DMS79 treated with DMSO at 0.1 percent for 48 hours (cell line): ENCODE measurements at regions not wholly inside any gene's neighbourhood (a gene's known extent, or its start where the extent isn't known, plus 50 kb on each side); places are given as distances from the start of the nearest gene placed in this dataset.

Experiments
- DNase-seq: peaks from one replicate; lab custom pipeline; 2025; lab: John Stamatoyannopoulos, UW

DNA sequence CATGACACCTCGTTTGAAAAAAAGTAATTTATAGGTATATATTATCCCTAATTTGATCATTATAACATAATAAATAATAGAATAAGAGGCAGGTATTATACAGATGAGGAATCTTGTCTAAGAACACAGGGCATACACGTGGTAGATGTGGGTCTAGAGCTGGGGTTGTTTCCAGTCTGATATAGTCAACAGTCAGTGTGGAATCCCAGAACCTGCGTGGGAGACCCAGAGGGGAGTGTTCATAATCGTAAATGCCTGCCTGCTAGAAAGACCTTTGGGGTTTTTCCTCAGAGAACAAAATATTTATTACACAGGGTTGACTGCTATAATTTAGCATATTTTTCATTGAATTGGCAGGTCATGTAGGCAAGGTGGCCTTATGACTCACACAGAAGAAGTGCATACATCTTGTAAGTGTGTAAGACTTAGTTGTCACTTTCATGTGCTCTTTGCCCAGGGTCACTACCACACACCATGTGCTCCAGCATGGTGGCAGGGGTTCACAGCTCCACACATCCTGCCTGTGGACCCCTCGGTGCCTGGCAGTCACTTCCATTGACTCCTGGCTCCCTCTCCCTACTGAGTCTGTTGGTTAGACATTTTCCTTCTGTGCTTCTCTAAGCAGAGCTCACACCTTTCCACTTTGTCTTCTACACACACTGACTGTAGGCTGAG lies 94.9 kb upstream of the IKZF1 start:
- no peak for DNase-seq

DNA sequence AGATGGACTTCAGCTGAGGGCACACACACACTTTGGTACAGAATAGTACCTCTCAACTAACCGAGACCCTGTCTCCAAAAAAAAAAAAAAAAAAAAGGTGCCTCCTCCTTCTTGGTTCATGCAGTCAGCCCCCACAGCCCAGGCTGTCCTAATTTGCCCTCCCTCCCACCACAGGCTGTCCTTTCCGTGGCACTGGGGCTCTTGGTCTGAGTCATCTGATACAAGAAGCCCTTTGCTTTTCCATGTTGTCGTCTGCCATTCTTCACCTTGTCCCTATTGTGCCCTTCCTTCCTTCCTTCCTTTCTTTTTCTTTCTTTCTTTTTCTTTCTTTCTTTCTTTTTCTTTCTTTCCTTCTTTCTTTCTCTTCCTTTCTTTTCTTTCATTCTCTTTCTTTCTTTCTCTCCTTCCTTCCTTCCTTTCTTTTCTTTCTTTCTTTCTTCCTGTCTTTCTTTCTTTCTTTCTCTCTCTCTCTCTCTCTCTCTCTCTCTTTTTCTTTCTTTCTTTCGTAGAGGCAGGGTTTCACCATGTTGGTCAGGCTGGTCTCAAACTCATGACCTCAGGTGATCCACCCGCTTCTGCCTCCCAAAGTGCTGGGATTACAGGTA lies 96.0 kb upstream of the IKZF1 start:
- DNase-seq, result no peak

DNA sequence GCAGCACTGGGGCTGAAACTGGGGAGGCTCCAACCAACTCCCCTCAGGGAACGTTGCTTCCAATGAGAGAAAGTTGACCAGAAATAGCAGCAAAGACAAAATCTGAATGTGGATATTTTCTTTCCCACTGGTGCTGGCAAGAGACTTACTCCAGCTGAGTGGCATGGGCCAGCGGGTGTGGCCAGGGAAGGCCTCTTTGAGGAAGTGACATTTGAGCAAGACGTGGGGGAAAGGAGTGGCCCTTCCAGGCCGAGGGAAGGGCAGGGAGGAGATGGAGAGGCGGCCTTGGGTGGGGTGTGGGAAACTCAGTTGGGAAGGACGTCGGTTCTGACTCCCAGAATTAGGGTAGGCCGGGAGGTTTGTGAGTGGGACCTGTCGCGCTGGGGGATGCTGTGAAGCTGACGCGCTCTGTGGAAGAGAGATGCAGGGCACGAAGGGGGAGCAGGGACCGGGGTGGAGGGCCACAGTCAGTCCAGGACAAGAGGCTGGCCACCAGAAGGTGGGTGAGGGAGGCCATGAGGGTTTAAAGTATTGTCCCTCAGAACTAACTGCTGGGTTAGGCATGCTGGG lies 96.7 kb upstream of the IKZF1 start:
- DNase-seq, result no peak

DNA sequence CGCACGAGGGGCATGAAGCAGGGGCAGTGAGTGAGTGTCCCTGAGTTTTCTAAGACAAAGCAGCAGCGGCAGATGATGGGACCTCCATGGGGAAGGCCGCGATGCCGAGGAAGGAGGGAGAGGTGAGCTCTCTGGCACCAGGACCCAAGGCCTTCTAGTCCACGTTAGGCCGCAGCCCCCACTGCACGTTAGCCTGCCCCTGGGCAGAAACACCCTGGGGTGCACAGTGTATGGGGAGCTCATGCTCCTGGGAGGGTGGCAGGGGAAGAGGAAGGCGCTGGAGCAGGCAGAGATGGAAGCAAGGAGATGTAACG lies 97.3 kb upstream of the IKZF1 start:
- DNase-seq, result no peak

- no peak for DNase-seq
Observed at GRCh38 chr7:50206453-50207250, 97.9 kb upstream of the IKZF1 start.

GRCh38 chr7:50205011-50205410 lies 99.5 kb upstream of the IKZF1 start:
- no peak for DNase-seq

GRCh38 chr7:50204581-50204980 lies 99.9 kb upstream of the IKZF1 start:
- DNase-seq, result no peak

GRCh38 chr7:50203521-50203920 lies 101.0 kb upstream of the IKZF1 start:
- no peak for DNase-seq

- no peak for DNase-seq
Observed at GRCh38 chr7:50202052-50202555, 102.4 kb upstream of the IKZF1 start.

DNA sequence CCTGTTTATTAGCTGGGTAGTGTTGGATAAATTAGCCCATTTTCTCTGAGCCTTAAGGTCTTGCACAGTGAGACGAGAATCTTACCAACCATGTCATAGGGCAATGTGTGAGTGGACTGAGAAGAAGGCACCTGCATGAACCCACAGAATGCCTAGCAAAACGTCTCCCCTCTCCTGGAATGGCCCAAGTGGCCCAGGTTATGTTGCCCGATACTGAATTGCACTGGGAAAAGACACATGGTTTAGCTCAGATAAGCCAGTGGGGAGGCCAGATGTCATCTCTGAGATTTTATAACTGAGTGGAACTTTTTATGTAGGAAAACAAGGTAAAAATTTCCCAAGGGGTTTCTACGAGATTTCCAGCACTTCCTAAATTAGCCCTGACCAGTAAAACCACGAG lies 104.7 kb upstream of the IKZF1 start:
- DNase-seq, result no peak

DNA sequence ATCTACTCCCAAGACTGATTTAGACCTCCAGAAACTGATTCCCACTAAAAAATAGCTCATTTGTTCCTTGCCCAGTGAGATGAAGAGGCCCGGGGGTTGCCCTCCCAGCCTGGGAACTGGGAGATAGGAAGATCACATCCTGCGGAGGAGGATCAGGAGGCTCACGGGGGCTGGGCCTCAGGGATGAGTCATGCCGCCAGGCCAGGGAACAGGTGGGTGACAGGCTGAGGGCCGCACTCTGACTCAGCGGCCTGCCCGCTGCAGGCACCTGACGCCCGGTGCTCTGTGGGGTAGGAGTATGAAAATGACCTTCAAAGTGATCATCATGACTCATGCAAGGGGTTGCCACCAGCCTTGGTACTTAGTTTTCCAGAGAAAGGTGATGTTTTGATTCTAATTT lies 104.5 kb upstream of the ZPBP start:
- DNase-seq, result no peak

- DNase-seq, result no peak
Observed at GRCh38 chr7:50196719-50197118, 103.7 kb upstream of the ZPBP start.

DNA sequence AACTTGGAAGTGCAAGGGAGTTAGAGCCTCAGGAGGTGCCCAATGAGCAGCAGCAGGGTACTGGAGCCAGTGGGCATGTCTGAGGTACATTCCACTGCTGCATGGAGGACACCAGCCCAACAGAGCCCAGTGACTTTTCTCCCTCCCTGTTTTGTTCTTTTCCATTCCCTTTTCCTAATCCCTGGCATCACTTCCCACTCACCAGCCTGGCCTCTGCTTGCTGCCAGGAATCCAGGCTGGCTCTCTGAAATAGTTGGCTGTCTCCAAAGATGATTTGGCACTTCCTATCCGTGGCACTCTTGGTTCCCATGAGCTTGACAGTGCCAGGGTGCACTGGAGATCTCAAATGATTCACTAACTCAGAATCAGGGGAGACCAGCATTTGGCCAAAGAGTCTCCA lies 97.7 kb upstream of the ZPBP start:
- no peak for DNase-seq

DNA sequence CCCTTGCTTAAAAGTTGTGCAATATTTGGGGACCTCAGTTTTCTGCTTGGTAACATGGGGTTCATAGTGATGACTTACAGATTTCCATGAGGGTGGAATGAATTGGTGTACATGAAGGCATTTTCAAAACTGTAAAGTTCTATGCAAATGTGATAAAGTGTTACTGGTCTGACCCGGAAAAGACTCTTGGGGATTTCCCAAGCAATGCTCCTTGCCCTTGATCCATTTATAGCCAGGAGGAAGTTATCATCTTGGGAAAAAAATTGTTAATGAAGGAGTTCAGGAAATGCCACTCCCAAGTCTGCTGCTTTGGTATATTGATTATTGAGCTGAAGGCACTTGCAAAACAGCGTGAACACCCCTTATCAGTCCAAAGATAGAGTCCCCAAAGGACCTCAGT lies 96.3 kb upstream of the ZPBP start:
- no peak for DNase-seq

GRCh38 chr7:50185951-50186682 lies 93.1 kb upstream of the ZPBP start:
- DNase-seq, result no peak

DNA sequence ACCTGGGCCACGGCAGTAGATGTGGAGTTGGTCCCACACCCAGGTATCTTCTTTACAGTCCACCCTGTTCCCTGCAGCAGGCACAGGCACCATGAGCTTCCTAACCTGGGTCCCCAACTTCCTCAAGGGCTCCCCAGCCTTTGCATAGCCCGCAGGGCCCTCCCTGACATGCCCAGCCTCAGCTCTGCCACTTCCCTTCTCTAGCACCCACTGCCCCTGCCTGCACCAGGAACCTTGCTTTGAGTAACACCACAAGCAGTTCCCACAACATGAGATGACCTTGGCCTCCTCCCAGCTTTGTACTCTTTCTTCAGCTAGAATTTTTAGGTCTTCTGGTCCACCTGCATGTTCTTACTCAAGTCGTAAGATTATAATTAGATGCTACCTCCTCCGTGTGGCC lies 92.2 kb upstream of the ZPBP start:
- no peak for DNase-seq

DNA sequence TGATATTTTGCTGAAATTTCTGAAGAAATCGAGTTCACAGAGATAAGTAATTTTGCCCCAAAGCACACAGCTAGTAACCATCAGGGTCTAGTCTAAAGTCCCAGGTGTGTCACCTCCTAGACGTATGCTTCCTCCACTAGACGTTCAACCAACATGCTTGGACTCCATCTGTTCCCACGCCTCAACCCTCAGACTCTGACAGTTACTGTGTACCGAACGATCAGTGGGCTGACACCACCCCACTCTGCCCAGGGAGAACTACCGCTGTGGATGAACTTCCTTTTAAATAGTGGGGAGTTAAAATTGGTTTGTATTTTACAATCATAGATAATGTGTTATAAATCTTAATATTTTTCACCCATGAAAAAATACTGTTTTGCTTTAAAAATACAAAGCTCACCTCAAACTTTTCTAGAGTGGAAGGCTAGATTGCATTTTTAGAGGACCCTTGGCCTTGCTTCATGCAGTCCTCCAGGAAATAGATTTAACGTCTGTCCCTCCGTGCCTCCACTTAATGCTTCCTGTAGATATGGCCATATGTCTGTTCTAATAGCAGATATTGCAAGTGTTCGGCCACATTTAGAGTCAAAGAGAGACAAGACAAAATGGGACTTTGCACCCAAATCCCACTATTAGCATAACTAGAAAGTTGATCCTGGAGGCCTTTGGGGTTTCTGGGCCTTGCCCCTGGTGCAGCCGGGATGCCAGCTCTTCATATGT lies 91.4 kb upstream of the ZPBP start:
- no peak for DNase-seq

DNA sequence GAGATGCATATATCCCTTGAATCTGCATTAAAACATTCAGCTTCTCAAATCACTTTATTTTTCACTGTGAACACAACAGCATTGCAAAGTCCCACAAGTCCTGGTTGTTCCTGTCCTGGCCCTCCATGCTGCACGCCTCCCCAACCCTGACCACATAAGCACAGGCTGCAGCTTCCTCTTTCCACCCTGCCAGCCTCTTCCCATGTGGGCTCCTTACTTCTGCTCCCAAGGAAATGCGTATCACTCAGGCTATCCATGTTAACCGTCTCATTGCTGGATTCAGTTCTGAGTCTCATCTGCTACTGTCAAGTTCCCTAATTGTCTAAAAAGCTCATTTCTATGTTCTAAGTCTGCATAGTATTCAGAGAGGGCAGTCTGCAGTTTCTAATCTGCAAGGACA lies 89.7 kb upstream of the ZPBP start:
- DNase-seq, result no peak

DNA sequence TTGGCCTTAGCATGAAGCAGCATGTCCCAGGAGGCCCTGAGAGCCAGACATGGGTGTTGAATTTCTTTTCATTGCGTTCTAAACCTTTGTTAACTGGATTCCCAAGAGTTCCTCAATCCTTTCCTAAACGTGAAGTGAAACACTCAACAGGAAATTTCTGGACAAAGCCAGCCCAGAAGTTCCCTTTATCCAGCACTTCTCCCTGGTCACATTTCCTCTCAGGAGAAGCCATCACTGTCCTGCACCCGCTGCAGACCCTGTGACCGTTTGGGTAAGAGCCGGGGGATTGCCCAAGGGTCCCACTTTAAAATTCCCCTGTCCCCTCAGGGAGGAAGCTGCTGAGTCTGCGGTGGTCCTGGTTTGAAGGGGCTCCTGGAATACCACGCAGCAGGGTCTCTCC lies 88.0 kb upstream of the ZPBP start:
- no peak for DNase-seq

GRCh38 chr7:50178166-50178565 lies 85.1 kb upstream of the ZPBP start:
- DNase-seq, result no peak

DNA sequence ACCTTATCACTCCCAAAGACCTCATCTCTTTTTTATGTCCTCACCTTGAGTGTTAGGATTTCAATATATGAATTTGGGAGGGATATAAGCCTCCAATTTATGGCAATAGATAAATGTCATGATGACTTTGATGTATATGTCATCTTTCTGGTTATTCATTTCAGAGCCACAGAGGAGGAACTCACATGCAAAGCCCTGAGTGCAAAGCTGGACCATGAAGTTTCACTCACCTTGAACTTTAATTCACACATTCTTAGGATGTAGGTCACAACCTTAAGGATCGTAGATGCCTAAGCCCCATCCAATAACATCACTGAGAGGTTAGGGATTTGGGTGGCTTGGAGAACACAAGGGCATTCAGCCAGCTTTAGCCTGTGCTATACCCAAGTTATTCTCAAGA lies 81.9 kb upstream of the ZPBP start:
- no peak for DNase-seq
